Upper lobe of right lung (tissue), 1 donor: ENCODE measurements at regions not wholly inside any gene's neighbourhood (a gene's known extent, or its start where the extent isn't known, plus 50 kb on each side); places are given as distances from the start of the nearest gene placed in this dataset.

ENCODE experiments used
- ATAC-seq: fragments of 200-7000 bp; cut with Tn5 transposase; one replicate; pipeline ENCODE4 v1.9.1; 2020; ENCODE audit warnings: mild to moderate bottlenecking, moderate library complexity
- DNase-seq: peaks from one replicate; pipeline ENCODE4 v3.0.0-alpha.2; 2020
- H3K27ac ChIP-seq: fragments of 200-600 bp; one replicate; pipeline ENCODE4 v1.8.0; 2022
- H3K27me3 ChIP-seq: fragments of 200-600 bp; one replicate; pipeline ENCODE4 v1.8.0; 2022; ENCODE audit warnings: mild to moderate bottlenecking
- H3K36me3 ChIP-seq: fragments of 200-600 bp; one replicate; pipeline ENCODE4 v1.8.0; 2022
- H3K4me1 ChIP-seq: fragments of 200-600 bp; one replicate; pipeline ENCODE4 v1.8.0; 2022
- H3K4me3 ChIP-seq: fragments of 200-600 bp; one replicate; pipeline ENCODE4 v1.8.0; 2022; ENCODE audit warnings: mild to moderate bottlenecking
- H3K9me3 ChIP-seq: fragments of 200-600 bp; one replicate; pipeline ENCODE4 v1.8.0; 2022
- intact Hi-C: fragments of 100-400 bp; cut with DNase I; formaldehyde crosslinking; loops from one replicate; pipeline ENCODE4 v1.11.0; 2022
- TF ChIP-seq, protein P1 (sequence below): fragments of 200-600 bp; IDR thresholded peaks from one replicate; pipeline ENCODE4 v1.8.0; 2022; ENCODE audit warnings: antibody characterized with exemption
- donor health status: DM: no; HTN: yes; CAD: no; lungs with severe emphysema.

- TF ChIP-seq, protein P1, sequence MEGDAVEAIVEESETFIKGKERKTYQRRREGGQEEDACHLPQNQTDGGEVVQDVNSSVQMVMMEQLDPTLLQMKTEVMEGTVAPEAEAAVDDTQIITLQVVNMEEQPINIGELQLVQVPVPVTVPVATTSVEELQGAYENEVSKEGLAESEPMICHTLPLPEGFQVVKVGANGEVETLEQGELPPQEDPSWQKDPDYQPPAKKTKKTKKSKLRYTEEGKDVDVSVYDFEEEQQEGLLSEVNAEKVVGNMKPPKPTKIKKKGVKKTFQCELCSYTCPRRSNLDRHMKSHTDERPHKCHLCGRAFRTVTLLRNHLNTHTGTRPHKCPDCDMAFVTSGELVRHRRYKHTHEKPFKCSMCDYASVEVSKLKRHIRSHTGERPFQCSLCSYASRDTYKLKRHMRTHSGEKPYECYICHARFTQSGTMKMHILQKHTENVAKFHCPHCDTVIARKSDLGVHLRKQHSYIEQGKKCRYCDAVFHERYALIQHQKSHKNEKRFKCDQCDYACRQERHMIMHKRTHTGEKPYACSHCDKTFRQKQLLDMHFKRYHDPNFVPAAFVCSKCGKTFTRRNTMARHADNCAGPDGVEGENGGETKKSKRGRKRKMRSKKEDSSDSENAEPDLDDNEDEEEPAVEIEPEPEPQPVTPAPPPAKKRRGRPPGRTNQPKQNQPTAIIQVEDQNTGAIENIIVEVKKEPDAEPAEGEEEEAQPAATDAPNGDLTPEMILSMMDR: no peak
- ATAC-seq (no peak), DNase-seq (no peak)
- no peak overlapping the region for H3K27ac ChIP-seq
- no peaks in the 10 kb centered on the region for H3K36me3 ChIP-seq
- intact Hi-C loops: no loop called here
- no peaks in the 10 kb centered on the region for H3K27me3 ChIP-seq
- no peaks in the 10 kb centered on the region for H3K9me3 ChIP-seq
- peaks cover 12% of the 10 kb centered on the region for H3K4me1 ChIP-seq
- H3K4me3 ChIP-seq: no peak overlapping the region
Measured at GRCh38 chr10:78980354-78980753, 88.4 kb upstream of the ZMIZ1 start.

DNA sequence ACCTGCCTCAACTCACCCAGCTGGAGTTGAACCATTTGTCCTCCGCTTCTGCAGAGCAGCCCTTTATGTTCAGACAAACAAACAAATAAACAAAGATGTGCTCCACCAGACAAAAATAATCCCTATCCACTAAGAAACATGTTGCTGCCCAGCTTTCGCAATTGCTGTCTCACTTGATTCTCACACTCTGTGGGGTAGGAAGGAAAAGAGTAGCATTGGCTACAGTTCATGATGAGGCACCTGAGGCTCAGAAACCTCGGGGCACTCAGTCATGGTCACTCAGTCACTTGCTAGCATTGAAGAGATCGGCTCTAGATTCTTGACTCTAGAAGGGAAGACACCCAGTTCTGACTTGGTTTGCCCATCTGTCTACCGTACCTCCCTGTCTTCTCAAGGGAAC, 88.0 kb upstream of the ZMIZ1 start:
- intact Hi-C loops: no loop called here
- peaks cover 12% of the 10 kb centered on the region for H3K4me1 ChIP-seq
- H3K27ac ChIP-seq: no peak overlapping the region
- no peaks in the 10 kb centered on the region for H3K9me3 ChIP-seq
- no peaks in the 10 kb centered on the region for H3K27me3 ChIP-seq
- no peak overlapping the region for H3K4me3 ChIP-seq
- DNase-seq: no peak
- ATAC-seq: no peak
- no peaks in the 10 kb centered on the region for H3K36me3 ChIP-seq
- TF ChIP-seq, protein P1: no peak

DNA sequence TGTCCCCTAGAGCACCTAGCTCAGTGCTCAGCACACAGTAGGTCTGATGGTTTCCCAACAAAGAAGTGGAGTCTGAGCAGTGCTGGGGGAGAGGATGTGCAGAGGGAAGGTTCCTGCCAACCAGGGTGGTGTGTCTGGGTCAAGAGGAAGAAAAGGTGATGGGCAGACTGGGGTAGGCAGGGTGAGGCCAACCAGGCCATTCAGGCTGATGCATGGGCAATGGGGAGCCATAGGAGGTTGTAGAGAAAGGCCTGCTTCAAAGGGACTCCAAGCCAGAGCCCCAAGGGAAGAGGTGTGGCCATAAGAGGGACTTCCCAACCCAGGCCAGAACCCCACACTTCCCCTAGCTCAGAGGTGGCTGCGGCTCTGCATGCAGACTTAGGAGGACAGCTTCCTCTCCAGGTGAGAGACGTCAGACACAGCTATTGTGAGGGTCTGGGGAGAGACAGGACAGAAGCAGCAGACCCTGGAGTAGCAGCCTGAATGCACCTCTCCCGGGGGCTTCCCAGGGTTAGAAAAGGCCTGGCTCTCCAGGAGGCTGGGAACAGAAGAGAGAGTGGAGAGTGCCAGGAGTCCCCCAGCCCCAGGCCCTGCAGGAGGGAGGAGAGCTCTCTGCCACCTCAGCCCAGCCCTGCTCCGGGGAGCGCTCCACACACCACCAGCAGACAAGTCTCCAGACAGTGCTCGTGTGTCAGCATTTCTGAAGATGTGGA, 87.4 kb upstream of the ZMIZ1 start:
- intact Hi-C loops: no loop called here
- peaks cover 15% of the 10 kb centered on the region for H3K4me1 ChIP-seq
- no peaks in the 10 kb centered on the region for H3K36me3 ChIP-seq
- TF ChIP-seq, protein P1: no peak
- no peak overlapping the region for H3K27ac ChIP-seq
- peak; percentile 4 for ATAC-seq
- no peaks in the 10 kb centered on the region for H3K27me3 ChIP-seq
- no peak overlapping the region for H3K4me3 ChIP-seq
- DNase-seq: no peak
- no peaks in the 10 kb centered on the region for H3K9me3 ChIP-seq

- Histone ChIP-seq H3K27me3 (no peaks in the 10 kb centered on the region), H3K27ac (no peak overlapping the region), H3K36me3 (no peaks in the 10 kb centered on the region), H3K4me3 (no peak overlapping the region), H3K9me3 (no peaks in the 10 kb centered on the region), H3K4me1 (peaks cover 15% of the 10 kb centered on the region)
- DNase-seq (no peak), ATAC-seq (peak; percentile 33)
- TF ChIP-seq, protein P1: no peak
- intact Hi-C loops: no loop called here
Measured at GRCh38 chr10:78981970-78982281, 86.8 kb upstream of the ZMIZ1 start.

- no peaks in the 10 kb centered on the region for H3K36me3 ChIP-seq
- DNase-seq (no peak), ATAC-seq (no peak)
- TF ChIP-seq, protein P1: no peak
- intact Hi-C loops: no loop called here
- H3K27ac ChIP-seq: no peak overlapping the region
- H3K9me3 ChIP-seq: no peaks in the 10 kb centered on the region
- no peak overlapping the region for H3K4me3 ChIP-seq
- peaks cover 9% of the 10 kb centered on the region for H3K4me1 ChIP-seq
- H3K27me3 ChIP-seq: no peaks in the 10 kb centered on the region
Measured at GRCh38 chr10:78982726-78983125, 86.0 kb upstream of the ZMIZ1 start.

DNA sequence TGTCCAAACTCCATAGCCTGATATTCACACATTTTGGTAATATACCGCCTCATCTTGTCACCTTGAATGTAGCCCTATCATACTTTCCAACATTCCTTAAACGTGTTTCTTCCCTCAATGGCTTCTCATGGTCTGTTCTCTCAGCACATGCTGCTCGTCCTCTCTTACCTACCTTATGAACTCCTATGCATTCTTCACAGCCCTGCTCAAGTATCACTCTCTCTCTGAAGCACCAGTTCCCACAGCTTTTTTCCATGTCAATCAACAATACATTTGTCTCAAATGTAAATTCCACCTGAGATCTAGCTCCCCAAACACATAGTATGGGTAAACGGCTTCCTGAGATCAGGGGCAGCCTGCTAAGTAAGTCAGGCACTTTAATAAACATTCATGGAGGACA, 85.2 kb upstream of the ZMIZ1 start:
- TF ChIP-seq, protein P1: no peak
- intact Hi-C loops: no loop called here
- H3K4me3 ChIP-seq: no peak overlapping the region
- no peaks in the 10 kb centered on the region for H3K36me3 ChIP-seq
- H3K27me3 ChIP-seq: no peaks in the 10 kb centered on the region
- H3K9me3 ChIP-seq: no peaks in the 10 kb centered on the region
- peaks cover 3% of the 10 kb centered on the region for H3K4me1 ChIP-seq
- ATAC-seq: no peak
- H3K27ac ChIP-seq: no peak overlapping the region
- DNase-seq: no peak
